H1 (cell line): ENCODE measurements at regions not wholly inside any gene's neighbourhood (a gene's known extent, or its start where the extent isn't known, plus 50 kb on each side); places are given as distances from the start of the nearest gene placed in this dataset.

ENCODE experiments used
- CTCF ChIA-PET: fragments of 300-600 bp; sonication (Branson Sonifier 250); formaldehyde crosslinking; loops from one replicate; lab custom pipeline; 2021; ENCODE audit not compliant: partially characterized antibody; lab: Charles Lee
- POLR2A ChIA-PET: fragments of 300-600 bp; sonication (Branson Sonifier 250); formaldehyde crosslinking; loops from one replicate; lab custom pipeline; 2021; ENCODE audit warnings: inconsistent platforms; ENCODE audit not compliant: partially characterized antibody; lab: Charles Lee
- DNase-seq, 2 experiments: peaks; one replicate each; pipeline versions ENCODE4 v3.0.0 to v3.0.0-alpha.2; 2010 to 2022; ENCODE audit warnings: low spot score in 2 of 2, low read depth in 1 of 2, mixed read lengths in 1 of 2
- FAIRE-seq: peaks from 2 replicates; lab custom pipeline; 2011; peaks lifted over from hg19 to GRCh38; lab: Jason Lieb, UNC
- H2AFZ ChIP-seq: 2 replicates; pipeline ENCODE4 v1.8.1; 2012; ENCODE audit warnings: low read length, inconsistent platforms
- H2AK5ac ChIP-seq: 2 replicates; pipeline ENCODE4 v1.6.1; 2013; ENCODE audit warnings: low read depth, low read length
- H2BK120ac ChIP-seq: replicated peaks from 2 replicates; pipeline ENCODE3; 2013; ENCODE audit warnings: low read depth, low read length, inconsistent platforms
- H2BK12ac ChIP-seq: 2 replicates; pipeline ENCODE4 v1.6.1; 2013; ENCODE audit warnings: low read depth, low read length
- H2BK15ac ChIP-seq: 2 replicates; pipeline ENCODE4 v1.6.1; 2013; ENCODE audit warnings: low read length
- H2BK20ac ChIP-seq: 2 replicates; pipeline ENCODE4 v1.6.1; 2013; ENCODE audit warnings: low read length
- H2BK5ac ChIP-seq: 2 replicates; pipeline ENCODE4 v1.6.1; 2013; ENCODE audit warnings: low read depth, low read length
- H3K14ac ChIP-seq: 2 replicates; pipeline ENCODE4 v1.6.1; 2013; ENCODE audit warnings: inconsistent platforms; ENCODE audit not compliant: insufficient read length
- H3K18ac ChIP-seq: 2 replicates; pipeline ENCODE4 v1.6.1; 2013; ENCODE audit warnings: low read length; ENCODE audit errors: extremely low read depth
- H3K23ac ChIP-seq: 2 replicates; pipeline ENCODE4 v1.6.1; 2013; ENCODE audit warnings: inconsistent platforms; ENCODE audit not compliant: insufficient read length
- H3K23me2 ChIP-seq: 2 replicates; pipeline ENCODE4 v1.6.1; 2013; ENCODE audit warnings: low read depth, low read length
- H3K27ac ChIP-seq: 2 replicates; pipeline ENCODE4 v1.6.1; 2011; ENCODE audit warnings: low read depth, low read length, inconsistent platforms
- H3K27me3 ChIP-seq, 4 experiments: replicated peaks in 1 of 4; 1 replicate in 1 of 4; 2 replicates in 3 of 4; pipeline versions ENCODE4 v1.6.1 to v1.8.1; 2011 to 2013; ENCODE audit warnings: low read length in 3 of 4, mild to moderate bottlenecking in 3 of 4, inconsistent platforms in 2 of 4, mixed read lengths in 2 of 4, moderate library complexity in 1 of 4; ENCODE audit not compliant: control insufficient read depth in 3 of 4, insufficient read depth in 3 of 4; ENCODE audit errors: extremely low read depth in 1 of 4
- H3K36me3 ChIP-seq, 4 experiments: 2 replicates each; pipeline versions ENCODE4 v1.6.1 to v1.8.1; 2011 to 2013; ENCODE audit warnings: mild to moderate bottlenecking in 4 of 4, low read length in 3 of 4, moderate library complexity in 2 of 4, control low read depth in 1 of 4, inconsistent platforms in 1 of 4; ENCODE audit not compliant: insufficient read depth in 4 of 4, control insufficient read depth in 2 of 4
- H3K4ac ChIP-seq: replicated peaks from 2 replicates; pipeline ENCODE3; 2013; ENCODE audit warnings: low read length, low read depth, mixed read lengths, inconsistent platforms; ENCODE audit not compliant: insufficient read length
- H3K4me1 ChIP-seq, 4 experiments: replicated peaks in 1 of 4; 1 replicate in 1 of 4; 2 replicates in 3 of 4; pipeline versions ENCODE4 v1.6.1 to v1.8.1; 2011 to 2013; ENCODE audit warnings: low read length in 3 of 4, inconsistent platforms in 2 of 4, mixed read lengths in 1 of 4; ENCODE audit not compliant: insufficient read depth in 4 of 4, control insufficient read depth in 3 of 4
- H3K4me2 ChIP-seq, 2 experiments: 2 replicates each; pipeline versions ENCODE4 v1.6.1 to v1.8.1; 2011 to 2013; ENCODE audit warnings: low read depth in 2 of 2, low read length in 2 of 2, control low read depth in 1 of 2, inconsistent platforms in 1 of 2, mild to moderate bottlenecking in 1 of 2; ENCODE audit not compliant: insufficient read depth in 1 of 2
- H3K4me3 ChIP-seq, 4 experiments: fragments of 200-600, 300-600 bp in 1 of 4; sonication (generic), shearing (Covaris generic), sonication (Bioruptor Twin) in 1 of 4; 2 replicates each; pipeline versions ENCODE4 v1.5.1 to v1.8.1; 2011 to 2016; ENCODE audit warnings: low read length in 4 of 4, low read depth in 3 of 4, control low read depth in 2 of 4, inconsistent platforms in 2 of 4, mild to moderate bottlenecking in 2 of 4, mixed read lengths in 1 of 4, moderate library complexity in 1 of 4; ENCODE audit not compliant: insufficient read depth in 2 of 4; ENCODE audit errors: extremely low read depth in 1 of 4
- H3K56ac ChIP-seq: replicated peaks from 2 replicates; pipeline ENCODE3; 2013; ENCODE audit warnings: low read depth, mild to moderate bottlenecking, mixed read lengths, low read length, inconsistent platforms; ENCODE audit not compliant: insufficient read length
- H3K79me1 ChIP-seq: 2 replicates; pipeline ENCODE4 v1.6.1; 2013; ENCODE audit warnings: low read depth, low read length, control low read depth
- H3K79me2 ChIP-seq, 2 experiments: 2 replicates each; pipeline versions ENCODE4 v1.6.1 to v1.8.1; 2012 to 2013; ENCODE audit warnings: low read length in 2 of 2, mild to moderate bottlenecking in 2 of 2, inconsistent platforms in 1 of 2; ENCODE audit not compliant: insufficient read depth in 2 of 2, control insufficient read depth in 1 of 2
- H3K9ac ChIP-seq, 4 experiments: replicated peaks in 1 of 4; 1 replicate in 1 of 4; 2 replicates in 3 of 4; pipeline versions ENCODE4 v1.6.1 to v1.8.1; 2011 to 2013; ENCODE audit warnings: low read depth in 3 of 4, low read length in 3 of 4, control low read depth in 2 of 4, mild to moderate bottlenecking in 2 of 4, moderate library complexity in 2 of 4, inconsistent platforms in 1 of 4; ENCODE audit errors: extremely low read depth in 1 of 4
- H3K9me3 ChIP-seq, 2 experiments: 2 replicates each; pipeline versions ENCODE4 v1.6.1 to v1.8.1; 2012 to 2013; ENCODE audit warnings: mild to moderate bottlenecking in 2 of 2, moderate library complexity in 2 of 2, control low read depth in 1 of 2, inconsistent platforms in 1 of 2, low read depth in 1 of 2, low read length in 1 of 2, mixed read lengths in 1 of 2; ENCODE audit not compliant: insufficient read depth in 2 of 2
- H4K20me1 ChIP-seq, 2 experiments: replicated peaks in 1 of 2; 2 replicates each; pipeline versions ENCODE3 to v1.8.1; 2011 to 2013; ENCODE audit warnings: inconsistent platforms in 2 of 2, low read length in 2 of 2, mild to moderate bottlenecking in 1 of 2; ENCODE audit not compliant: insufficient read depth in 2 of 2, control insufficient read depth in 1 of 2
- H4K5ac ChIP-seq: 2 replicates; pipeline ENCODE4 v1.6.1; 2013; ENCODE audit warnings: low read length, low read depth, mixed read lengths, inconsistent platforms; ENCODE audit not compliant: insufficient read length
- H4K8ac ChIP-seq: 2 replicates; pipeline ENCODE4 v1.8.0; 2013; ENCODE audit warnings: mild to moderate bottlenecking, moderate library complexity, low read length, inconsistent platforms; ENCODE audit not compliant: insufficient read depth; ENCODE audit errors: extremely low read depth
- H4K91ac ChIP-seq: replicated peaks from 2 replicates; pipeline ENCODE3; 2013; ENCODE audit warnings: low read length, mixed read lengths, inconsistent platforms; ENCODE audit not compliant: insufficient read length
- BRCA1 ChIP-seq: IDR thresholded peaks from 2 replicates; pipeline ENCODE4 v1.6.1; 2012; ENCODE audit warnings: low read depth, low read length, improper control_type of control experiment
- CBX5 ChIP-seq: fragments of 300-800, 300-1000 bp; sonication (generic); IDR thresholded peaks from 2 replicates; pipeline ENCODE4 v1.7.1; 2016; ENCODE audit warnings: antibody characterized with exemption, low read length, low read depth
- CEBPB ChIP-seq: IDR thresholded peaks from 2 replicates; pipeline ENCODE4 v1.6.1; 2012; ENCODE audit warnings: low read depth, low read length
- FOSL1 ChIP-seq: IDR thresholded peaks from 2 replicates; pipeline ENCODE4 v1.6.1; 2011; ENCODE audit warnings: mild to moderate bottlenecking, low read depth, low read length, moderate library complexity; ENCODE audit not compliant: insufficient read depth
- GTF2F1 ChIP-seq: IDR thresholded peaks from 2 replicates; pipeline ENCODE4 v1.6.1; 2012; ENCODE audit warnings: low read depth, low read length, improper control_type of control experiment, borderline replicate concordance
- HDAC2 ChIP-seq, 2 experiments: fragments of 300-600 bp in 1 of 2; sonication (generic) in 1 of 2; IDR thresholded peaks; 2 replicates each; pipeline ENCODE4 v1.6.1; 2011 to 2012; ENCODE audit warnings: low read depth in 2 of 2, low read length in 2 of 2, mild to moderate bottlenecking in 2 of 2, moderate library complexity in 2 of 2, borderline replicate concordance in 1 of 2, inconsistent platforms in 1 of 2
- JUN ChIP-seq: IDR thresholded peaks from 2 replicates; pipeline ENCODE4 v1.6.1; 2011; ENCODE audit warnings: low read depth, mild to moderate bottlenecking, improper control_type of control experiment, low read length
- JUND ChIP-seq: IDR thresholded peaks from 2 replicates; pipeline ENCODE4 v1.6.1; 2011; ENCODE audit warnings: mild to moderate bottlenecking, improper control_type of control experiment, low read length
- MAFK ChIP-seq: IDR thresholded peaks from 2 replicates; pipeline ENCODE4 v1.6.1; 2012; ENCODE audit warnings: low read depth, mild to moderate bottlenecking, improper control_type of control experiment, low read length
- RAD21 ChIP-seq, 2 experiments: IDR thresholded peaks in 1 of 2; conservative IDR thresholded peaks in 1 of 2; 2 replicates each; pipeline ENCODE4 v1.6.1; 2011; ENCODE audit warnings: low read depth in 2 of 2, low read length in 2 of 2, improper control_type of control experiment in 1 of 2, inconsistent platforms in 1 of 2, mild to moderate bottlenecking in 1 of 2, moderate library complexity in 1 of 2
- SAP30 ChIP-seq: fragments of 300-600 bp; sonication (generic); IDR thresholded peaks from 2 replicates; pipeline ENCODE4 v1.7.1; 2012; ENCODE audit warnings: low read length, moderate library complexity, mild to moderate bottlenecking, inconsistent platforms; ENCODE audit not compliant: insufficient read depth, insufficient replicate concordance
- SP2 ChIP-seq: IDR thresholded peaks from 2 replicates; pipeline ENCODE4 v1.6.1; 2012; ENCODE audit warnings: mild to moderate bottlenecking, low read length, inconsistent platforms
- TBP ChIP-seq: IDR thresholded peaks from 2 replicates; pipeline ENCODE4 v1.6.1; 2011; ENCODE audit warnings: low read depth, low read length, improper control_type of control experiment
- TCF12 ChIP-seq: IDR thresholded peaks from 2 replicates; pipeline ENCODE4 v1.6.1; 2011; ENCODE audit warnings: low read depth, mild to moderate bottlenecking, low read length
- WGBS, 2 experiments: shearing (Covaris generic) in 1 of 2; methylation state at CpG; one replicate each; pipeline versions ENCODE4 v1.1.6 to v1.1.7; 2013 to 2015; ENCODE audit warnings: low lambda C conversion rate in 2 of 2, mixed read lengths in 2 of 2, inconsistent platforms in 1 of 2, low coverage in 1 of 2, missing lambda C conversion rate in 1 of 2; ENCODE audit not compliant: insufficient replicate concordance in 2 of 2, insufficient coverage in 1 of 2, insufficient read length in 1 of 2; ENCODE audit errors: extremely low coverage in 1 of 2, missing lambda C conversion rate in 1 of 2; 5-methylcytosine and 5-hydroxymethylcytosine counted together

GRCh38 chr2:22824618-22825017 is 560.4 kb upstream of the KLHL29 start:
- H4K8ac ChIP-seq = no peak overlapping the region
- H3K4me2 ChIP-seq = no peak overlapping the region
- no peaks in the 10 kb centered on the region for H3K79me1 ChIP-seq
- H4K91ac ChIP-seq = no peak overlapping the region
- TF ChIP-seq HDAC2 (IDR thresholded peaks at IDR 0.05; ENCODE audit: borderline replicate concordance in 1 of 2, low read depth in 2 of 2, low read length in 2 of 2) (no peak), TCF12 (no peak), CBX5 (no peak), SP2 (no peak), JUND (no peak), GTF2F1 (no peak), MAFK (no peak), JUN (no peak), CEBPB (no peak), BRCA1 (no peak), TBP (no peak), FOSL1 (no peak), SAP30 (no peak), RAD21 (IDR thresholded peaks at IDR 0.05 in 1 of 2, conservative IDR thresholded peaks at IDR 0.05 in 1 of 2; ENCODE audit: low read depth in 2 of 2, low read length in 2 of 2) (no peak)
- no peak overlapping the region for H2AFZ ChIP-seq
- H3K4ac ChIP-seq = no peak overlapping the region
- H3K79me2 ChIP-seq = no peaks in the 10 kb centered on the region
- H3K9me3 ChIP-seq = no peaks in the 10 kb centered on the region
- no peak overlapping the region for H3K27ac ChIP-seq
- H3K4me1 ChIP-seq = no peaks in the 10 kb centered on the region
- ChIA-PET CTCF (interaction anchor here (1.0 kb wide), 1 partner anchor 10 kb away, joined by 3 read pairs; no protein-coding TSS in a partner anchor), POLR2A (no interaction called here)
- no peak for FAIRE-seq
- no peak overlapping the region for H4K5ac ChIP-seq
- no peak overlapping the region for H3K18ac ChIP-seq
- H2BK15ac ChIP-seq = no peak overlapping the region
- H3K23me2 ChIP-seq = no peaks in the 10 kb centered on the region
- no peaks in the 10 kb centered on the region for H3K36me3 ChIP-seq
- no peak overlapping the region for H2AK5ac ChIP-seq
- 95% methylated on average over 4 of the region's 4 CpGs; no CpG with 5 or more reads in 1 of the 2 experiments for WGBS, 2 experiments
- no peak overlapping the region for H2BK120ac ChIP-seq
- H3K27me3 ChIP-seq = no peaks in the 10 kb centered on the region
- H4K20me1 ChIP-seq = no peaks in the 10 kb centered on the region
- no peak overlapping the region for H3K23ac ChIP-seq
- H2BK12ac ChIP-seq = no peak overlapping the region
- H3K4me3 ChIP-seq = no peak overlapping the region
- H2BK20ac ChIP-seq = no peak overlapping the region
- H3K56ac ChIP-seq = no peak overlapping the region
- no peak for DNase-seq
- no peak overlapping the region for H3K14ac ChIP-seq
- H3K9ac ChIP-seq = no peak overlapping the region
- H2BK5ac ChIP-seq = no peak overlapping the region
